ENCODE measurements at regions not wholly inside any gene's neighbourhood (a gene's known extent, or its start where the extent isn't known, plus 50 kb on each side); places are given as distances from the start of the nearest gene placed in this dataset.

DNA sequence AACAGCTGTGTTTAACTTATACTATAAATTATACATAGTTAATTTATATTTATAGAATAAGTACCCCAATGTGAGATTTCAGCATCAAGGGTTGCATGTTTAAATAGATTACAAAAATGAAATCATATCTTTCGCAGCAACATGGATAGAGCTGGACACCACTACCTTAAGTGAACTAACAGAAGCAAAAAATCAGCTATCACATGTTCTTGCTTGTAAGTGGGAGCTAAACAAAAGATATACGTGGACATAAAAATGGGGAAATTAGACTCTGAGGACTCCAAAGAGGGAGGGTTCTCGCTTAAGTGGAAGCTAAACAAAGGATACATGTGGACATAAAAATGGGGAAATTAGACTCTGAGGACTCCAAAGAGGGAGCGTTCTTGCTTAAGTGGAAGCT lies 626.5 kb upstream of the DPPA4 start:
- TF ChIP-seq, protein P1, sequence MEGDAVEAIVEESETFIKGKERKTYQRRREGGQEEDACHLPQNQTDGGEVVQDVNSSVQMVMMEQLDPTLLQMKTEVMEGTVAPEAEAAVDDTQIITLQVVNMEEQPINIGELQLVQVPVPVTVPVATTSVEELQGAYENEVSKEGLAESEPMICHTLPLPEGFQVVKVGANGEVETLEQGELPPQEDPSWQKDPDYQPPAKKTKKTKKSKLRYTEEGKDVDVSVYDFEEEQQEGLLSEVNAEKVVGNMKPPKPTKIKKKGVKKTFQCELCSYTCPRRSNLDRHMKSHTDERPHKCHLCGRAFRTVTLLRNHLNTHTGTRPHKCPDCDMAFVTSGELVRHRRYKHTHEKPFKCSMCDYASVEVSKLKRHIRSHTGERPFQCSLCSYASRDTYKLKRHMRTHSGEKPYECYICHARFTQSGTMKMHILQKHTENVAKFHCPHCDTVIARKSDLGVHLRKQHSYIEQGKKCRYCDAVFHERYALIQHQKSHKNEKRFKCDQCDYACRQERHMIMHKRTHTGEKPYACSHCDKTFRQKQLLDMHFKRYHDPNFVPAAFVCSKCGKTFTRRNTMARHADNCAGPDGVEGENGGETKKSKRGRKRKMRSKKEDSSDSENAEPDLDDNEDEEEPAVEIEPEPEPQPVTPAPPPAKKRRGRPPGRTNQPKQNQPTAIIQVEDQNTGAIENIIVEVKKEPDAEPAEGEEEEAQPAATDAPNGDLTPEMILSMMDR (conservative IDR thresholded peaks at IDR 0.05; ENCODE audit: low read depth, low read length) = no peak

DNA sequence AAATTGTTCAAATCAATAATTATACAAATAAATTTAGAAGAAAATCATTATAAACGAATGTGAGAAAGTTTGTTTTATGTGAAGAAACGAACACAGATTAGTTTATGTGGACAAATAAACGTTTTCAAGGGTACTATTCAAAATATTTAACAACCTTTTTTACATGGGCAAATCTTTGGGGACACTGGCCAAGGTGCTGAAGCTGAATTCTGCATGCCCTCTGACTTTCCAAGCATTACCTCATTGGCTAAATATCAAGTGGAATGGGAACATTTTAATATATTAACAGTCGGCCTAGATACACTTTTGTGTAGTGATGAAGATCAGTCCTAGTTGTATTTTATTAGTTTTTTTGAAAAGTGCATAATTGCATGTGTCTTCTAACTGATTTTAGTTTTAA lies 636.4 kb upstream of the DPPA4 start:
- no peak for DNase-seq (ENCODE audit: low read depth)
- TF ChIP-seq, protein P1 (conservative IDR thresholded peaks at IDR 0.05; ENCODE audit: low read depth, low read length) = no peak
- no peak overlapping the region for H3K4me3 ChIP-seq (ENCODE audit: low read length)

More for the DNA sequence above, 626.5 kb upstream of the DPPA4 start:
- no peak overlapping the region for H3K4me3 ChIP-seq (ENCODE audit: low read length)
- no peak for DNase-seq (ENCODE audit: low read depth)

DNA sequence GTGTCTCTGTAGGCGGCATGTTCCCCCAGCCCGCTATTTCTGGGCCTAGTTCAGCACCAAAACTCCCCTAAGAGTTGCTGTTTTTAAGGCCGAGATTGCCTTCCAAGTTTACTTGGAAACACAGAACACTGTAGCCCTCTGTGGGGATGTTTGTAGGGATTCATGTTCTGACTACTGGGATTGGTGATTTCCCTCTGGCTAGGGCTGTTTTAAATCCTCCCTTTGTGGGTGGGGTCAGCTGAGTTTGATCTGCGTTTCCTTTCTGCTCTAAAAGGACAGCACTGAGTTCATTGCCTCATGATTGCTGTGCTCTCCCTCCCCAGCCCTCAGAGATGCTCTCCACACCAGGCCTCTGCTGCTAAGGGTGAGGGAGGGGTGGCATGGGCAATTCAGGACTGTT lies 640.6 kb upstream of the DPPA4 start:
- TF ChIP-seq, protein P1 (conservative IDR thresholded peaks at IDR 0.05; ENCODE audit: low read depth, low read length) = no peak
- DNase-seq (ENCODE audit: low read depth) = no peak
- no peak overlapping the region for H3K4me3 ChIP-seq (ENCODE audit: low read length)

DNA sequence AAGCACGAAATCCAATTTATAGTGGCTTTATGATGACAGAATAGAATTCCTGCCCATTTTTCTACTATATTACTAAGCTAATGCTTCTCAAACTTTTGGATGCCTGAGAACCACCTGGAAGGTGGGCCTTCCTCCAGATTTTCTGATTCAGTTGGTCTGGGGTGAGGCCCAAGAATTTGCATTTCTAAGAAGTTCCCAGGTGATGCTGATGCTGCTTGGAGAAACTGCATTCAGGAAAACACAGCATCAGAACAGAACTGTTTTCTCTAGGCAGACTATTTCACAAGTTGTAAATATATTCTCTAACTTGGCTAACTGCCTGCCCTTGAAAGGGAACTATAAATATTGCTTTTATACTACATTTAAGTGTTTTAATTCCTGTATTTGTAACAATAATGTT lies 644.9 kb upstream of the DPPA4 start:
- TF ChIP-seq, protein P1 (conservative IDR thresholded peaks at IDR 0.05; ENCODE audit: low read depth, low read length) = no peak
- H3K4me3 ChIP-seq (ENCODE audit: low read length) = no peak overlapping the region
- DNase-seq (ENCODE audit: low read depth) = no peak

DNA sequence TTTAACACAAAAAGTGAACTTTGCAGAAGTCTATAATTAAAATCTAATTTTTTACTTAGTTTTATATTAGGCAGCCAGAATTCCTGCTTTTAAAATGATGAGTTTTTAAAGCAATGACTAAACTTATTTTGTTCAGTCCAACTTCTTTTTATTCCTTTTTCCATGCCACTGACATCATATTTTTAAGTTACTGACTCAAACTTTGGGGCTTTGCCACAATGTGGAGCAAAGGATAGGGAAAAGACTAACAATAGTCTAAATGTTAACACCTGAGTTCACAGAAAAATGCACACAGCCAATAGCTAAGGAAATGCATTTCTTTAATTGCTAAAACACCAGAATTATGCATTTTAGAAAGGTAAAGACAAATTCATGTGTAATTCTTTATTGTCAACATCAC lies 647.6 kb upstream of the DPPA4 start:
- TF ChIP-seq, protein P1 (conservative IDR thresholded peaks at IDR 0.05; ENCODE audit: low read depth, low read length) = no peak
- H3K4me3 ChIP-seq (ENCODE audit: low read length) = no peak overlapping the region
- DNase-seq (ENCODE audit: low read depth) = no peak

DNA sequence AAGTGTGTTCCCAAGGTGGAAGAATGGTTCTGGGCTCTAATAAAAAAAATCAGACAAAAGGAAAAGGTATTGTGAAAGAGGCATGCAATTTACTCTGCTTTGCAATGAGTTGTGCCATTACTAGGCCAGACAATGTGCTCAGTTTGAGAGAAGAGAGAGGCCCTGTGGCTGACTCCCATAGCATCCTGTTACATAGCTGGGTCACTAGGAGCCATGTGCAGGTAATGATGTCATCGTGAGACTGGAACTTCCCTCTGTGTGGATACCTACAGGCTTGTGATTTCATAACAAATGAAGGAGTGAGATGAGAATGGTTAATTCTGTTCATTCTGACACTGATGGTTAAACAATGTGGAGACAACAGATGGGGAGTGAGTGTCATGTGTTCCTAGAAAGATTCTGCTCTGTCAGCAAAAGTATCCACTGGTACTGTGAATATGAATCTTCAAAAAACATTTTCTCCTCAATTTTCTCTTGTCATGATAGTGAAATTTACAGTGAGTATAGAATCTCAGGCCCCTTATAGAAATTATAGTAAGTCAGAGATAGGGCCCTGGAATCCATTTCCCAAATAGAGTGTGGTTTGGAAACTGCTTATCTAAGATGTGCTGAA lies 648.7 kb upstream of the DPPA4 start:
- no peak overlapping the region for H3K4me3 ChIP-seq (ENCODE audit: low read length)
- no peak for DNase-seq (ENCODE audit: low read depth)
- TF ChIP-seq, protein P1 (conservative IDR thresholded peaks at IDR 0.05; ENCODE audit: low read depth, low read length) = no peak

DNA sequence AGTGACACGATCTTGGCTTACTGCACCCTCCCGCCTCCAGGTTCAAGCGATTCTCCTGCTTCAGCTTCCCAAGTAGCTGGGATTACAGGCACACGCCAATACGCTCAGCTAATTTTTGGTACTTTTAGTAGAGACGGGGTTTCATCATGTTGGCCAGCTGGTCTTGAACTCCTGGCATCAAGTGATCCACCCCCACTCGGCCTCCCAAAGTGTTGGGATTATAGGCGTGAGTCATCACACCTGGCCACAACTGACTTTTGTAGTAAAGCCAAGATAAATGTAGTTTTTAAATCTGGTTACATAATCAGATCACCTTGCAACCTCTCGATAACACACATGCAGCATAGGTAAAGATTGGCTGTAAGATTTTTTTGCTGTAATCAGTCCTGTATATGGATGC lies 657.5 kb upstream of the DPPA4 start:
- no peak for DNase-seq (ENCODE audit: low read depth)
- TF ChIP-seq, protein P1 (conservative IDR thresholded peaks at IDR 0.05; ENCODE audit: low read depth, low read length) = no peak
- H3K4me3 ChIP-seq (ENCODE audit: low read length) = no peak overlapping the region
